H1 (cell line): ENCODE measurements at regions not wholly inside any gene's neighbourhood (a gene's known extent, or its start where the extent isn't known, plus 50 kb on each side); places are given as distances from the start of the nearest gene placed in this dataset.

ENCODE experiments used
- CTCF ChIA-PET: fragments of 300-600 bp; sonication (Branson Sonifier 250); formaldehyde crosslinking; loops from one replicate; lab custom pipeline; 2021; ENCODE audit not compliant: partially characterized antibody; lab: Charles Lee
- POLR2A ChIA-PET: fragments of 300-600 bp; sonication (Branson Sonifier 250); formaldehyde crosslinking; loops from one replicate; lab custom pipeline; 2021; ENCODE audit warnings: inconsistent platforms; ENCODE audit not compliant: partially characterized antibody; lab: Charles Lee
- DNase-seq, 2 experiments: peaks; one replicate each; pipeline versions ENCODE4 v3.0.0 to v3.0.0-alpha.2; 2010 to 2022; ENCODE audit warnings: low spot score in 2 of 2, low read depth in 1 of 2, mixed read lengths in 1 of 2
- FAIRE-seq: peaks from 2 replicates; lab custom pipeline; 2011; peaks lifted over from hg19 to GRCh38; lab: Jason Lieb, UNC
- H2AFZ ChIP-seq: 2 replicates; pipeline ENCODE4 v1.8.1; 2012; ENCODE audit warnings: low read length, inconsistent platforms
- H2AK5ac ChIP-seq: 2 replicates; pipeline ENCODE4 v1.6.1; 2013; ENCODE audit warnings: low read depth, low read length
- H2BK120ac ChIP-seq: replicated peaks from 2 replicates; pipeline ENCODE3; 2013; ENCODE audit warnings: low read depth, low read length, inconsistent platforms
- H2BK12ac ChIP-seq: 2 replicates; pipeline ENCODE4 v1.6.1; 2013; ENCODE audit warnings: low read depth, low read length
- H2BK15ac ChIP-seq: 2 replicates; pipeline ENCODE4 v1.6.1; 2013; ENCODE audit warnings: low read length
- H2BK20ac ChIP-seq: 2 replicates; pipeline ENCODE4 v1.6.1; 2013; ENCODE audit warnings: low read length
- H2BK5ac ChIP-seq: 2 replicates; pipeline ENCODE4 v1.6.1; 2013; ENCODE audit warnings: low read depth, low read length
- H3K14ac ChIP-seq: 2 replicates; pipeline ENCODE4 v1.6.1; 2013; ENCODE audit warnings: inconsistent platforms; ENCODE audit not compliant: insufficient read length
- H3K18ac ChIP-seq: 2 replicates; pipeline ENCODE4 v1.6.1; 2013; ENCODE audit warnings: low read length; ENCODE audit errors: extremely low read depth
- H3K23ac ChIP-seq: 2 replicates; pipeline ENCODE4 v1.6.1; 2013; ENCODE audit warnings: inconsistent platforms; ENCODE audit not compliant: insufficient read length
- H3K23me2 ChIP-seq: 2 replicates; pipeline ENCODE4 v1.6.1; 2013; ENCODE audit warnings: low read depth, low read length
- H3K27ac ChIP-seq: 2 replicates; pipeline ENCODE4 v1.6.1; 2011; ENCODE audit warnings: low read depth, low read length, inconsistent platforms
- H3K27me3 ChIP-seq, 4 experiments: replicated peaks in 1 of 4; 1 replicate in 1 of 4; 2 replicates in 3 of 4; pipeline versions ENCODE4 v1.6.1 to v1.8.1; 2011 to 2013; ENCODE audit warnings: low read length in 3 of 4, mild to moderate bottlenecking in 3 of 4, inconsistent platforms in 2 of 4, mixed read lengths in 2 of 4, moderate library complexity in 1 of 4; ENCODE audit not compliant: control insufficient read depth in 3 of 4, insufficient read depth in 3 of 4; ENCODE audit errors: extremely low read depth in 1 of 4
- H3K36me3 ChIP-seq, 4 experiments: 2 replicates each; pipeline versions ENCODE4 v1.6.1 to v1.8.1; 2011 to 2013; ENCODE audit warnings: mild to moderate bottlenecking in 4 of 4, low read length in 3 of 4, moderate library complexity in 2 of 4, control low read depth in 1 of 4, inconsistent platforms in 1 of 4; ENCODE audit not compliant: insufficient read depth in 4 of 4, control insufficient read depth in 2 of 4
- H3K4ac ChIP-seq: replicated peaks from 2 replicates; pipeline ENCODE3; 2013; ENCODE audit warnings: low read length, low read depth, mixed read lengths, inconsistent platforms; ENCODE audit not compliant: insufficient read length
- H3K4me1 ChIP-seq, 4 experiments: replicated peaks in 1 of 4; 1 replicate in 1 of 4; 2 replicates in 3 of 4; pipeline versions ENCODE4 v1.6.1 to v1.8.1; 2011 to 2013; ENCODE audit warnings: low read length in 3 of 4, inconsistent platforms in 2 of 4, mixed read lengths in 1 of 4; ENCODE audit not compliant: insufficient read depth in 4 of 4, control insufficient read depth in 3 of 4
- H3K4me2 ChIP-seq, 2 experiments: 2 replicates each; pipeline versions ENCODE4 v1.6.1 to v1.8.1; 2011 to 2013; ENCODE audit warnings: low read depth in 2 of 2, low read length in 2 of 2, control low read depth in 1 of 2, inconsistent platforms in 1 of 2, mild to moderate bottlenecking in 1 of 2; ENCODE audit not compliant: insufficient read depth in 1 of 2
- H3K4me3 ChIP-seq, 4 experiments: fragments of 200-600, 300-600 bp in 1 of 4; sonication (generic), shearing (Covaris generic), sonication (Bioruptor Twin) in 1 of 4; 2 replicates each; pipeline versions ENCODE4 v1.5.1 to v1.8.1; 2011 to 2016; ENCODE audit warnings: low read length in 4 of 4, low read depth in 3 of 4, control low read depth in 2 of 4, inconsistent platforms in 2 of 4, mild to moderate bottlenecking in 2 of 4, mixed read lengths in 1 of 4, moderate library complexity in 1 of 4; ENCODE audit not compliant: insufficient read depth in 2 of 4; ENCODE audit errors: extremely low read depth in 1 of 4
- H3K56ac ChIP-seq: replicated peaks from 2 replicates; pipeline ENCODE3; 2013; ENCODE audit warnings: low read depth, mild to moderate bottlenecking, mixed read lengths, low read length, inconsistent platforms; ENCODE audit not compliant: insufficient read length
- H3K79me1 ChIP-seq: 2 replicates; pipeline ENCODE4 v1.6.1; 2013; ENCODE audit warnings: low read depth, low read length, control low read depth
- H3K79me2 ChIP-seq, 2 experiments: 2 replicates each; pipeline versions ENCODE4 v1.6.1 to v1.8.1; 2012 to 2013; ENCODE audit warnings: low read length in 2 of 2, mild to moderate bottlenecking in 2 of 2, inconsistent platforms in 1 of 2; ENCODE audit not compliant: insufficient read depth in 2 of 2, control insufficient read depth in 1 of 2
- H3K9ac ChIP-seq, 4 experiments: replicated peaks in 1 of 4; 1 replicate in 1 of 4; 2 replicates in 3 of 4; pipeline versions ENCODE4 v1.6.1 to v1.8.1; 2011 to 2013; ENCODE audit warnings: low read depth in 3 of 4, low read length in 3 of 4, control low read depth in 2 of 4, mild to moderate bottlenecking in 2 of 4, moderate library complexity in 2 of 4, inconsistent platforms in 1 of 4; ENCODE audit errors: extremely low read depth in 1 of 4
- H3K9me3 ChIP-seq, 2 experiments: 2 replicates each; pipeline versions ENCODE4 v1.6.1 to v1.8.1; 2012 to 2013; ENCODE audit warnings: mild to moderate bottlenecking in 2 of 2, moderate library complexity in 2 of 2, control low read depth in 1 of 2, inconsistent platforms in 1 of 2, low read depth in 1 of 2, low read length in 1 of 2, mixed read lengths in 1 of 2; ENCODE audit not compliant: insufficient read depth in 2 of 2
- H4K20me1 ChIP-seq, 2 experiments: replicated peaks in 1 of 2; 2 replicates each; pipeline versions ENCODE3 to v1.8.1; 2011 to 2013; ENCODE audit warnings: inconsistent platforms in 2 of 2, low read length in 2 of 2, mild to moderate bottlenecking in 1 of 2; ENCODE audit not compliant: insufficient read depth in 2 of 2, control insufficient read depth in 1 of 2
- H4K5ac ChIP-seq: 2 replicates; pipeline ENCODE4 v1.6.1; 2013; ENCODE audit warnings: low read length, low read depth, mixed read lengths, inconsistent platforms; ENCODE audit not compliant: insufficient read length
- H4K8ac ChIP-seq: 2 replicates; pipeline ENCODE4 v1.8.0; 2013; ENCODE audit warnings: mild to moderate bottlenecking, moderate library complexity, low read length, inconsistent platforms; ENCODE audit not compliant: insufficient read depth; ENCODE audit errors: extremely low read depth
- H4K91ac ChIP-seq: replicated peaks from 2 replicates; pipeline ENCODE3; 2013; ENCODE audit warnings: low read length, mixed read lengths, inconsistent platforms; ENCODE audit not compliant: insufficient read length
- BRCA1 ChIP-seq: IDR thresholded peaks from 2 replicates; pipeline ENCODE4 v1.6.1; 2012; ENCODE audit warnings: low read depth, low read length, improper control_type of control experiment
- GTF2F1 ChIP-seq: IDR thresholded peaks from 2 replicates; pipeline ENCODE4 v1.6.1; 2012; ENCODE audit warnings: low read depth, low read length, improper control_type of control experiment, borderline replicate concordance
- PHF8 ChIP-seq: fragments of 200-600 bp; sonication (generic); conservative IDR thresholded peaks from 2 replicates; pipeline ENCODE4 v1.7.1; 2012; ENCODE audit warnings: low read depth, mild to moderate bottlenecking, inconsistent platforms, low read length, moderate library complexity
- RNF2 ChIP-seq: fragments of 200-900, 300-1000 bp; sonication (generic); IDR thresholded peaks from 2 replicates; pipeline ENCODE4 v1.7.1; 2016; ENCODE audit warnings: borderline replicate concordance, low read depth, mild to moderate bottlenecking, antibody characterized with exemption, low read length; ENCODE audit not compliant: poor library complexity, severe bottlenecking; ENCODE audit errors: missing control alignments
- TAF1 ChIP-seq: IDR thresholded peaks from 2 replicates; pipeline ENCODE4 v1.6.1; 2011; ENCODE audit warnings: mild to moderate bottlenecking, low read depth, low read length
- TCF12 ChIP-seq: IDR thresholded peaks from 2 replicates; pipeline ENCODE4 v1.6.1; 2011; ENCODE audit warnings: low read depth, mild to moderate bottlenecking, low read length

DNA sequence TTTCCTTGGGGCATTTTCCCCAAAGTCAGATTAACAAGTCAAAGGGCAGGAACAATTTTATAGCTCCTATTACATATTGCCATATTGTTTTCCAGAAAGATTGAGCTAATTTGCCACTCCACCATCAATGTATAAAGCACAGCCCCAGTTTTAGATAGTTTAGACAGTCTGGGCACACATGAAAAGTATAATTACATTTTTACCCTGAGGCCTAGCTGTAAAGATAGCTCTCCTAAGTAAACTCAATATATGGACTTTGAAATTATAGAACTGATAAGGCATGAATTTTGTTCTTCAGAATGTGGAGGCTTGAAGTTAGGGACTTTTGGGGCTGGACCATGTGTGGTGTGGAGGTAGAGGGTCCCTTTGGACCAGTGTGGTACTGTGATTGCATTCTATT, 166.0 kb downstream of the FHIP1A start:
- H3K14ac ChIP-seq: no peak overlapping the region
- ChIA-PET CTCF (interaction anchor here (0.8 kb wide), 1 partner anchor 63 kb away, joined by 3 read pairs; no protein-coding TSS in a partner anchor), POLR2A (no interaction called here)
- H3K4me1 ChIP-seq: no peaks in the 10 kb centered on the region
- H3K36me3 ChIP-seq: peaks cover 0 to 12% (median 3%) of the 10 kb centered on the region in 4 experiments; a peak in 3 of 8 replicates
- H3K79me1 ChIP-seq: 0 out of 2 replicates have a peak, but pooled peaks cover under 1% of the 10 kb centered on the region
- FAIRE-seq: no peak
- H3K27ac ChIP-seq: no peak overlapping the region
- no peak overlapping the region for H3K4ac ChIP-seq
- DNase-seq: no peak
- H2AK5ac ChIP-seq: no peak overlapping the region
- no peak overlapping the region for H3K56ac ChIP-seq
- H4K20me1 ChIP-seq: no peaks in the 10 kb centered on the region
- no peak overlapping the region for H2BK15ac ChIP-seq
- TF ChIP-seq RNF2 (no peak), PHF8 (no peak), GTF2F1 (no peak), BRCA1 (no peak), TAF1 (no peak), TCF12 (no peak)
- H3K23me2 ChIP-seq: no peaks in the 10 kb centered on the region; the same call in 1 of the 2 replicates
- no peak overlapping the region for H3K9ac ChIP-seq
- no peak overlapping the region for H3K23ac ChIP-seq
- H2BK120ac ChIP-seq: no peak overlapping the region
- H4K91ac ChIP-seq: no peak overlapping the region
- H3K4me2 ChIP-seq: no peak overlapping the region
- H4K8ac ChIP-seq: no peak overlapping the region
- H3K79me2 ChIP-seq: 0 out of 4 replicates have a peak, but pooled peaks cover 0 to 5% of the 10 kb centered on the region in 2 experiments
- no peak overlapping the region for H2BK20ac ChIP-seq
- no peak overlapping the region for H3K4me3 ChIP-seq
- no peak overlapping the region for H2BK5ac ChIP-seq
- H3K9me3 ChIP-seq: no peaks in the 10 kb centered on the region
- H3K27me3 ChIP-seq: no peaks in the 10 kb centered on the region
- no peak overlapping the region for H3K18ac ChIP-seq
- no peak overlapping the region for H2AFZ ChIP-seq
- no peak overlapping the region for H4K5ac ChIP-seq
- no peak overlapping the region for H2BK12ac ChIP-seq
